ENCODE measurements at regions not wholly inside any gene's neighbourhood (a gene's known extent, or its start where the extent isn't known, plus 50 kb on each side); places are given as distances from the start of the nearest gene placed in this dataset.
"Not testable (repeated sequence)": the region's sequence is repeated elsewhere in the genome, so short reads cannot be mapped to it uniquely, and the experiment has no call there.

DNA sequence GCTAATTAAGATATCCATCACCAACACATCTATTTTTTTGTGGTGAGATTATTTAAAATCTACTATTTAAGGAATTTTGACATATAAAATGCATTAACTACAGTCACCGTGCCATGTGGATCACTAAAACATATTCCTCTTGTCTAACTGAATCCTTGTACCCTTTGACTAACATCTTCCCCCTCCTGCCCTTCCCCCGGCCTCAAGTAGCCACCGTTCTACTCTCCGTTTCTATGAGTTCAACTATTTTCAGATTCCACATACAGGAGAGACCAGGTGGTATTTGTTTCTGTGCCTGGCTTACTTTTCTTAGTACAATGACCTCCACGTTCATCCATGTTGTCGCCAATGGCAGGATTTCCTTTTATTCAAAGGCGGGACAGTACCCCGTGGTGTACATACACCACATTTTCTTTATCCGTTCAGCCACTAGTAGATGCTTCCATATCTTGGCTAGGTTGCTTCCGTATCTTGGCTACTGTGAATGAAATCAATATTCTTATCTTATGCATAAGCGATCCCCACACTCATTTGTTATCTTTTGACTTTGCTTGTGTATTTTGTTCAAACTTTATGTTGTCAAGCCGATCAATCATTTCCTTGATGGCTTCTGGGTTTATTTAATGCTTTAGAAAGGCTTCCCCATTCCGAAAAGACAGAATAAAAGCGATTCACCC, 134.7 kb downstream of the KCNJ12 start:
- TF ChIP-seq, protein P1, sequence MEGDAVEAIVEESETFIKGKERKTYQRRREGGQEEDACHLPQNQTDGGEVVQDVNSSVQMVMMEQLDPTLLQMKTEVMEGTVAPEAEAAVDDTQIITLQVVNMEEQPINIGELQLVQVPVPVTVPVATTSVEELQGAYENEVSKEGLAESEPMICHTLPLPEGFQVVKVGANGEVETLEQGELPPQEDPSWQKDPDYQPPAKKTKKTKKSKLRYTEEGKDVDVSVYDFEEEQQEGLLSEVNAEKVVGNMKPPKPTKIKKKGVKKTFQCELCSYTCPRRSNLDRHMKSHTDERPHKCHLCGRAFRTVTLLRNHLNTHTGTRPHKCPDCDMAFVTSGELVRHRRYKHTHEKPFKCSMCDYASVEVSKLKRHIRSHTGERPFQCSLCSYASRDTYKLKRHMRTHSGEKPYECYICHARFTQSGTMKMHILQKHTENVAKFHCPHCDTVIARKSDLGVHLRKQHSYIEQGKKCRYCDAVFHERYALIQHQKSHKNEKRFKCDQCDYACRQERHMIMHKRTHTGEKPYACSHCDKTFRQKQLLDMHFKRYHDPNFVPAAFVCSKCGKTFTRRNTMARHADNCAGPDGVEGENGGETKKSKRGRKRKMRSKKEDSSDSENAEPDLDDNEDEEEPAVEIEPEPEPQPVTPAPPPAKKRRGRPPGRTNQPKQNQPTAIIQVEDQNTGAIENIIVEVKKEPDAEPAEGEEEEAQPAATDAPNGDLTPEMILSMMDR (IDR thresholded peaks at IDR 0.05; ENCODE audit: borderline replicate concordance, control extremely low read depth, extremely low read depth, insufficient read depth, missing control alignments), result no peak
- DNase-seq (ENCODE audit: low spot score), result no peak
- in situ Hi-C loops (cut with MboI; ENCODE audit: low sequenced_read_pairs, unreplicated experiment), result loop anchor here (25.0 kb wide), 2 partner anchors 224 to 399 kb away; partner anchors contain the start of gene MAP2K3

GRCh38 chr17:21511363-21512195, 135.4 kb downstream of the KCNJ12 start:
- peak; percentile 77 for DNase-seq (ENCODE audit: low spot score)
- in situ Hi-C loops (cut with MboI; ENCODE audit: low sequenced_read_pairs, unreplicated experiment), result loop anchor here (25.0 kb wide), 2 partner anchors 224 to 399 kb away; partner anchors contain the start of gene MAP2K3

DNA sequence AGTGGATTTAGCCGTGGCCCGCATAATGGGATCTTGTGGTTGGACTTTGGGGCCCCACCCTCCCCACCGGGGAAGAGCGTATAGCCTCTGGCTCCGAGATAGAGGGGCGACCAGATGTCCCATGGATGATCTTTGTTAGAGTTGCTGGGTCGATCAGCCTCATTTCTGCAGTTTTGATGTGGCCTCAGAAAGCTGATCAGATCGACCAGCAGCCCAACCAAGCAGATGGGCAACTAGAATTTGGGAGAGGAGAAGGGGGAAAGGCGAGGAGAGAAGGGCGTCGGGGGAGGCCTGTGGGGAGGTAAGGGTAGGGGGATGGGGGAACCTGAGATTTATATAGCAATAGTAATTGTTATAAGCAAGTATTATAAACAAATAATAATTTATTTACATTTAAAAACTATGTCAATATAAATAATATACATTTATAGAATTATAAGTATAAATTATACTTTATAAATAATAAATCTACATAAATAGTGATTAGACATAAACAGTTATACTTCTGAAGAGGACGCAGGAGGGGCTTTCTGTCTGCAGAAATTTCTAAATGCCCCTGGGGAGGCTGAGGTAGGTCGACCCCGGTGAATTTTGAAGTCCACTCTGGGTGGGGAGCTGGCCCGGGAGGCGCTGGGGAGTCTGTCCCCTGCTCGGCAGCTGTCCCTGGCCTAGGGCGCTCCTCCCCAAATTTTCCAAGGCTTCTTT, 136.3 kb downstream of the KCNJ12 start:
- TF ChIP-seq, protein P1 (IDR thresholded peaks at IDR 0.05; ENCODE audit: borderline replicate concordance, control extremely low read depth, extremely low read depth, insufficient read depth, missing control alignments), result no peak
- in situ Hi-C loops (cut with MboI; ENCODE audit: low sequenced_read_pairs, unreplicated experiment), result loop anchor here (25.0 kb wide), 2 partner anchors 225 to 400 kb away; partner anchors contain the start of gene MAP2K3
- peak; percentile 44 for DNase-seq (ENCODE audit: low spot score)

More at GRCh38 chr17:21511363-21512195, 135.4 kb downstream of the KCNJ12 start:
- TF ChIP-seq, protein P1 (IDR thresholded peaks at IDR 0.05; ENCODE audit: borderline replicate concordance, control extremely low read depth, extremely low read depth, insufficient read depth, missing control alignments), result peak; percentile 60

- TF ChIP-seq, protein P1 (IDR thresholded peaks at IDR 0.05; ENCODE audit: borderline replicate concordance, control extremely low read depth, extremely low read depth, insufficient read depth, missing control alignments), result peak; percentile 85
- in situ Hi-C loops (cut with MboI; ENCODE audit: low sequenced_read_pairs, unreplicated experiment), result loop anchor here (25.0 kb wide), 2 partner anchors 226 to 401 kb away; partner anchors contain the start of gene MAP2K3
- DNase-seq (ENCODE audit: low spot score), result peak; percentile 89
Measured at GRCh38 chr17:21513012-21513570, 136.9 kb downstream of the KCNJ12 start.

- in situ Hi-C loops (cut with MboI; ENCODE audit: low sequenced_read_pairs, unreplicated experiment), result loop anchor here (25.0 kb wide), 2 partner anchors 227 to 402 kb away; partner anchors contain the start of gene MAP2K3
- DNase-seq (ENCODE audit: low spot score), result not testable (repeated sequence)
Measured at GRCh38 chr17:21514567-21514966, 138.4 kb downstream of the KCNJ12 start.

- no peak for DNase-seq (ENCODE audit: low spot score)
- in situ Hi-C loops (cut with MboI; ENCODE audit: low sequenced_read_pairs, unreplicated experiment), result loop anchor here (25.0 kb wide), 2 partner anchors 230 to 405 kb away; partner anchors contain the start of gene MAP2K3
- TF ChIP-seq, protein P1 (IDR thresholded peaks at IDR 0.05; ENCODE audit: borderline replicate concordance, control extremely low read depth, extremely low read depth, insufficient read depth, missing control alignments), result no peak
Measured at GRCh38 chr17:21517538-21518293, 141.6 kb downstream of the KCNJ12 start.
